ENCODE measurements at regions not wholly inside any gene's neighbourhood (a gene's known extent, or its start where the extent isn't known, plus 50 kb on each side); places are given as distances from the start of the nearest gene placed in this dataset.

- DNase-seq: no peak
These were observed 445.7 kb upstream of the SLC14A2 start for GRCh38 chr18:45169610-45170009.

- DNase-seq: no peak
These were observed 443.5 kb upstream of the SLC14A2 start for GRCh38 chr18:45171679-45172191.

- no peak for DNase-seq
These were observed 441.9 kb upstream of the SLC14A2 start for GRCh38 chr18:45173327-45173726.

GRCh38 chr18:45173799-45174519 lies 441.3 kb upstream of the SLC14A2 start:
- no peak for DNase-seq

- DNase-seq: no peak
These were observed 440.6 kb upstream of the SLC14A2 start for GRCh38 chr18:45174629-45175136.

GRCh38 chr18:45175511-45175910 lies 439.8 kb upstream of the SLC14A2 start:
- DNase-seq: no peak

GRCh38 chr18:45186832-45187231 lies 428.4 kb upstream of the SLC14A2 start:
- no peak for DNase-seq

GRCh38 chr18:45191795-45192194 lies 423.5 kb upstream of the SLC14A2 start:
- DNase-seq: no peak

- DNase-seq: no peak
These were observed 417.7 kb upstream of the SLC14A2 start for GRCh38 chr18:45197526-45197970.

GRCh38 chr18:45198526-45198925 lies 416.8 kb upstream of the SLC14A2 start:
- no peak for DNase-seq

GRCh38 chr18:45201029-45201428 lies 414.2 kb upstream of the SLC14A2 start:
- DNase-seq: no peak

GRCh38 chr18:45201489-45201888 lies 413.8 kb upstream of the SLC14A2 start:
- no peak for DNase-seq

GRCh38 chr18:45202061-45202460 lies 413.2 kb upstream of the SLC14A2 start:
- DNase-seq: no peak

- no peak for DNase-seq
These were observed 411.6 kb upstream of the SLC14A2 start for GRCh38 chr18:45203677-45204076.

- no peak for DNase-seq
These were observed 407.9 kb upstream of the SLC14A2 start for GRCh38 chr18:45207328-45207727.

GRCh38 chr18:45208164-45208563 lies 407.1 kb upstream of the SLC14A2 start:
- no peak for DNase-seq

- DNase-seq: peak; percentile 2 to 40 (median 34)
These were observed 402.9 kb upstream of the SLC14A2 start for GRCh38 chr18:45212181-45213039.

- no peak for DNase-seq
These were observed 402.3 kb upstream of the SLC14A2 start for GRCh38 chr18:45213040-45213333.

GRCh38 chr18:45218436-45218835 lies 396.8 kb upstream of the SLC14A2 start:
- no peak for DNase-seq

- no peak for DNase-seq
These were observed 393.9 kb upstream of the SLC14A2 start for GRCh38 chr18:45221363-45221762.

GRCh38 chr18:45222180-45222579 lies 393.1 kb upstream of the SLC14A2 start:
- no peak for DNase-seq

- DNase-seq: no peak
These were observed 388.1 kb upstream of the SLC14A2 start for GRCh38 chr18:45227001-45227742.

- DNase-seq: no peak
These were observed 386.4 kb upstream of the SLC14A2 start for GRCh38 chr18:45228796-45229388.

Data from activated CD4-positive, CD25-positive, alpha-beta regulatory T cell (primary cell).